G401 (cell line): ENCODE measurements at regions not wholly inside any gene's neighbourhood (a gene's known extent, or its start where the extent isn't known, plus 50 kb on each side); places are given as distances from the start of the nearest gene placed in this dataset.
"Not testable (repeated sequence)": the region's sequence is repeated elsewhere in the genome, so short reads cannot be mapped to it uniquely, and the experiment has no call there.

Experiments
- DNase-seq: peaks from one replicate; pipeline ENCODE4 v3.0.0-alpha.2; 2015; ENCODE audit warnings: low spot score
- in situ Hi-C: cut with HindIII; loops from 2 replicates; pipeline ENCODE4 v1.10.0; 2016; ENCODE audit warnings: low sequenced_read_pairs, mixed read lengths

GRCh38 chr4:82255657-82256056 is 118.1 kb downstream of the HNRNPD start:
- in situ Hi-C loops, result no loop called here
- DNase-seq, result no peak

DNA sequence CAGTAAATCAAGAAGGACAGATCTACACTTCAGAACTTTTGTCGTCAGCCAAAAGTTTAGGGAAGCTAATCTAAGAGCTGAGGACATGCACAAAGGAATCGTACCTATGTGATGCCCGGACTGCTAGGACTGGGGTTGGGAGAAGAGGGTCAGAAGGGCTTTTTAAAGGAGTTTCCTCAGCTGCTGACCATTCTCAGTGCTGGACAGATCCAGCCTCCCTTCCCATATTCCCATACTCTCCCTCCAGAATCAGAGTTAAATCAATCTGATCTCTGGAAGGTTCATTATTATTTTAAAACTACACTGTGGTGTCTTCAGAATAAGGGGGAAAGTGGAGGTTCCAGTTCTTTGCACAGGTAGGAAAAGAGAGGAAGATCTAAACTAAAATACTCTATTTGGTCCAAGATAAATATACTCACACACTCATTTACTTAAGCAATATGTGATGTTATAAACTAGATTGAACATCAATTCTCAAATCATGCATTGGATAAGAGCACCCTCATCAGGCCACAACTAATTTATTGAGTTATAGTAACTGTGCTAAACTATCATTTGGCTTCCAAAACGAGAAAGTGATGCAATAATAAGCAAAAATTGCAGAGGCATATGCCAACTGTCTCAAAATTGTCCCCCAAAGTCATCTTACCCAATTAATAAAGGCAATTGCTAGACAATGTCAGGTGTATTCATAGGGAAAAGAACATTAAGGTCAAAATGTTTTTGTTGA is 124.7 kb downstream of the HNRNPD start:
- in situ Hi-C loops, result no loop called here
- DNase-seq, result peak; percentile 8

DNA sequence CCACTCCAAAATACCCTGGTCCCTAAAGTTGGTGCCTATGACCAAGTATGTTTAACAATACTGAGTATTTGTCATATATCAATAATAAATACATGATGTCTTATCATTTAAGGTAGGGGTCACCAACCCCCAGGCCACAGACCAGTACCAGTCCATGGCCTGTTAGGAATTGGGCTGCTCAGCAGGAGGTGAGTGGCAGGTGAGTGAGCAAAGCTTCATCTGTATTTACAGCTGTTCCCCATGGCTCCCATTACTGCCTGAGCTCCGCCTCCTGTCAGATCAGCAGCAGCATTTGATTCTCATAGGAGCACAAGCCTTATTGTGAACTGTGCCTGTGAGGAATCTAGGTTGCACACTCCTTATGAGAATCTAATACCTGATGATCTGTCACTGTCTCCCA is 126.2 kb downstream of the HNRNPD start:
- no peak for DNase-seq
- in situ Hi-C loops, result no loop called here

DNA sequence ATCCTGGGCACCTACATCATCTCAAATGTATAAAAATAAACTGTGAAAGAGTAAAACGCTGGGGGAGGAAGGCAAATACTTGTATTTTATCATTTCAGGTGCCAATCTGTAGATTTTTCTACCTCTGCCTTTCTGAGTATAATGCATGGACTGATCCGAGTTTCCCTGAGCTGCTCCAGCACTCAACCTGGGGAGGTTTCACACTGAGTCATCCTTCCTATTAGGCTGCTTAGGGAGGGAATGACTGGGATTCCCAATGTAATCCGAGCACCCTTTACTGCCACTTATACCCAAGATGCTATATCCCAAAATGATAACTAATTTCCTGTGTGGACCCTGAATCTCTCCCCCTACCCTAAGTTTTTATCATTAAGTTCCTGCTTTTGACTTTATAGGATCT is 126.6 kb downstream of the HNRNPD start:
- in situ Hi-C loops, result no loop called here
- no peak for DNase-seq

- in situ Hi-C loops, result no loop called here
- no peak for DNase-seq
Observed at GRCh38 chr4:82241534-82241933, 132.3 kb downstream of the HNRNPD start.

DNA sequence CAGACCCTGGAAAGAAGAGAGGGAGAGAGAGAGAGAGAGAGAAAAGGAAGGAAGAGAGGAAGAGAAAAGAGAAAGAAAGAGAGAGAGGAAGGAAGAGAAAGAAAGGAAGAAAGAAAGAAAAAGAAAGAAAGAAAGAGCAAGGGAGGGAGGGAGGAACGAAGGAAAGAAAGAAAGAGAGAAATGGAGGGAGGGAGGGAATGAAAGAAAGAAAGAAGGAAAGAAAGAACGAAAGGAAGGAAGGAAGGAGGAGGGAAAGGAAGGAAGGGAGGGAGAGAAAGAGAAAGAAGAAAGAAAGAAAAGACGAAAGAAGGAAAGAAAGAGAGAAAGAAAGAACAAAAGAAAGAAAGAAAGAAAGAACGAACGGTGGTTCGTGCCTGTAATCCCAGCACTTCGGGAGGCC is 133.4 kb downstream of the HNRNPD start:
- no peak for DNase-seq
- in situ Hi-C loops, result no loop called here

DNA sequence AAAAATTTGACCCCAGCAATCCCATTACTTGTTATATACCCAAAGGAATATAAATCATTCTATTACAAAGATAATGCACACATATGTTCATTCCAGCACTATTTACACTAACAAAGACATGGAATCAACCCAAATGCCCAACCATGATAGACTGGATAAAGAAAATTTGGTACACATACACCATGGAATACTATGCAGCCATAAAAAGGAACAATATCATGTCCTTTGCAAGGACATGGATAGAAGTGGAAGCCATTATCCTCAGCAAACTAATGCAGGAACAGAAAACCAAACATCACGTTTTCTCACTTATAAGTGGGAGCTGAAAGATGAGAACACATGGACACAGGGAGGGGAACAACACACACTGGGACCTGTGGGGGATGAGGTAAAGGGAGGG is 136.6 kb downstream of the HNRNPD start:
- DNase-seq, in situ Hi-C loops: not testable (repeated sequence)

DNA sequence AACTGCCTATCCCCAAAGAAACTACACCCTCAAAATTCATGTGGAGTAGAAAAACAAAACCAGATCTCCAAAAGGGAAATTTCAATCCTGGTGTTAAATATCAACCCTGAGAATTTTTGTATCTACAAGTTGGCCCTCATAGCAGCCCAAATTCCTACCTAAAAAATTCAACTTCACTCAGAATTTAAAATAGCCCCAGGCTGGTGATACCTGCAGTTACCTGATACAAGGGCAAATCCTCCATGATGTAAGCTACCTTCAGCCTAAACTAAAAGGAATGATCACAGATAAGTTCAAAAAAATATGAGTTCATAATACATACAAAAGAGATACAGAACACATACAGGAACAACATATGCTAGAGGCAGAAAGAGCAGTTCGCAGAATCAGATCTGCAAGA is 138.4 kb downstream of the HNRNPD start:
- in situ Hi-C loops, result no loop called here
- no peak for DNase-seq

DNA sequence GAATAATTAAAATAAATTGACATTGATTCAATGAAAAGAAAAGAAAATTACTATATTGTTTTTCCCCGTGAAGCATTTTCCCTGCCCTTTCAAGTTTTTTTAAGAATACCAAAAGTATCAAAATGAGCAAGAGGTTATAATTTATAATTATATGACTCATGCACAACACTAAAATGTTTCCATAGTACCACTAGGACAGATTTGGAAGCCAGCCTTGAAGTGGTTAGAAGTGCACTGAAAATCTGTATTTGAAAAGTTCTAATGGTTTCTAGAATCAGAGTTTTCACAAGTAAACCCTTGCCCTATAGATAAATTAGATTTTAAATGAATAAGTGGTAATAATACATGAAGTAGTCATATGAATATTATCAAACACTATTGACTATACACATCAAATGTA is 140.9 kb downstream of the HNRNPD start:
- DNase-seq, result no peak
- in situ Hi-C loops, result no loop called here

- in situ Hi-C loops, result no loop called here
- no peak for DNase-seq
Observed at GRCh38 chr4:82231806-82232205, 142.0 kb downstream of the HNRNPD start.

- in situ Hi-C loops, result no loop called here
- no peak for DNase-seq
Observed at GRCh38 chr4:82230306-82230705, 143.5 kb downstream of the HNRNPD start.

DNA sequence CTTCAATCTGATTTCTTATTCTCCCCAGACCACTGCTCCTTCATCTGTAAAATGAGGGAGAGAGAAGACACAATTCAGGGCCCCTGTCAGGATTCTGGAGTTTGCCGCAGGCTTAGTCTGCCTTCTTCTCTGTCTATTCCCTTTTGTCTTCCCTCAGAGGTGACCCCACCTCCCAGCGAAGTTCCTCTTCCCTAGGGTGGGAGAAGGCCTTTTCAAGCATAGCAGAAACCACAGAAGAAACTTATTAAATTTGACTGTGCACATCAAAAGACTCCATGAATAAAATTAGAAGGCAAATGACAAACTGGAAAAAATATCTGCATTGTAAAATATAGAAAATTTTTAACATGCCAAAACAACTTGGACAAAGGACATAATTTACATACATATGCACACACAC is 148.8 kb downstream of the HNRNPD start:
- no peak for DNase-seq
- in situ Hi-C loops, result no loop called here

DNA sequence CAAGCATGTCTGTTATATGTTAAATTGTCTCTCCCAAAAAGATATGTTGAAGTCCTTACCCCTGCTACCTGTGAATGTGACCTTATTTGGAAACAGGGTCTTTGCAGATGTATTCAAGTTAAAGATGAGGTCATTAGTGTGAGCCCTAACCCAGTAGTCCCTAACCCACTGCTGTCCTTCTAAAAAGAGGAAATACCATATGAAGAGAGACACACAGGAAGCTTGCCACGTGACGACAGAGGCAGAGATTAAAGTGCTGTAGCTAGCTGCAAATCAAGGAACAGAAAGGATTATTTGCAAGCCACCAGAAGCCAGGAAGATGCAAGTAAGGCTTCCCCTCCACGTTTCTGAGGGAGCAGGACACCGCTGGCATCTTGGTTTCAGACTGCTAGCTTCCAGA is 150.1 kb downstream of the HNRNPD start:
- no peak for DNase-seq
- in situ Hi-C loops, result no loop called here

DNA sequence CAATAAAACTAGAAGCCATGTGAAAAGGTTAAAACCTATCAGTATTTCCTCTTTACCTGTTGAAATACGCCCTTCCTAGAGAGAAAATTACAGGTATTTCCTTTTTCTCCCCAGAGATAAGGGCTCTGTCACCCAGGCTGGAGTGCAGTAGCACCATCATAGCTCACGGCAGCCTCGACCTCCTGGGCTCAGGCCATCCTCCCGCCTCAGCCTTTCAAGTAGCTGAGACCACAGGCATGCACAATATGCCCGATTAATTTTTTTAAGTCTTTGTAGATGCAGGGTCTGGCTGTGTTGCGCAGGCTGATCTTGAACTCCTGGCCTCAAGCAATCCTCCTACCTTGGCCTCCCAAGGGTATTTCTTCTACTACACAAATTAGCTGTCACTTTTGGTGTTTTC is 154.4 kb downstream of the HNRNPD start:
- no peak for DNase-seq
- in situ Hi-C loops, result no loop called here

DNA sequence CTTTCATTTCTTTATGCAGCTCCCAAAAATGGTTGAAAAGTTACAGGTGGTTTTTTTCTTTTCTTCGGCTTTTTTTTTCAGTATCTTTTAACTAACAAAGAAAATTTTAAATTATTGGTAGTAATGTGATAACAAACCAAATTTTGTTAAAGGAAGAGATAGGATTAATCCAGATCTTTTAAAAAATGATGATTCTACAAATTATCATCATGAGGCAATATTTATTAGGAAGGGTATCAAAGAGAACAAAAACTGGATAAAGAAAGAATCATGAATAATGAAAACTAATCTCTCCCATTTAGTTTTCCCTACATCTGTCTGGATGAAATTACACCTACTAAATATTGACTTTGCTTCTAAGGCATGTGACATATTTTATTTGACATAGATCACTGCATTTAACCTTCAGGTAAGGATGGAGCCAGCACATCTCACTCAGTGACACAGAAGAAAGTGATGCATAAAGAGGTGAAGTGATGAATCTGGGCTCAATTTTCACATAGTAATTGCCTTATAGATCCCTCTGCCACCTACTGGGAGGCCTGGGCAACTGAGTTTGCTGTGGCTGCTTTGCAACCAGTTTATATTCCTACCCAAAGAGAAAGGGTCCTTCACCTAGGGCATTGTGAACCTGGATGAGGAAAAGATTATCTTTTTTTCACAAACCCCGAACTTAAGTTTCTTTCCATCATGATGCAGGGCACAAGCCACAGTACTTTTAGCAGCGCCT is 155.6 kb downstream of the HNRNPD start:
- in situ Hi-C loops, result no loop called here
- peak; percentile 4 for DNase-seq

DNA sequence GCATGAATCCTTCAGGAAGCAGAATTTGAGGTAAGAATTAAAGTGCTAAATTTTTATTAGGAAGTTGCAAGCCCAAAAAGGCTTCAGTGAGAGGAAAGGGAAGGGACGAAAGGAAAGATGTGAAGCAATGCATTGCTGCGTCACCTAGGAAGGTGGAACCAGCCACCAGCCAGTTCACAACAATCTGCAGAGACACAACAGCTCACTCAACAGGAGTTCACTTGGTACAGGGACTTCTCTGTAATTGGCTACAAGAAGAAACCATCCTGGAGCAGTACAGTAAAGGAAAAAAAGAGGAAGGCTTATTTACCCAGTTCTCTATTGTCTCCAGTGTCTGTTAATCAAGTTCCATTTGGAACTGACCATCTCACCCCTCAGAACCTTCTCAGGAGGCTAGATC is 157.6 kb downstream of the HNRNPD start:
- in situ Hi-C loops, result no loop called here
- DNase-seq, result no peak

GRCh38 chr4:82215800-82216199 is 158.0 kb downstream of the HNRNPD start:
- DNase-seq, result no peak
- in situ Hi-C loops, result no loop called here

GRCh38 chr4:82215039-82215438 is 158.8 kb downstream of the HNRNPD start:
- DNase-seq, result no peak
- in situ Hi-C loops, result no loop called here

DNA sequence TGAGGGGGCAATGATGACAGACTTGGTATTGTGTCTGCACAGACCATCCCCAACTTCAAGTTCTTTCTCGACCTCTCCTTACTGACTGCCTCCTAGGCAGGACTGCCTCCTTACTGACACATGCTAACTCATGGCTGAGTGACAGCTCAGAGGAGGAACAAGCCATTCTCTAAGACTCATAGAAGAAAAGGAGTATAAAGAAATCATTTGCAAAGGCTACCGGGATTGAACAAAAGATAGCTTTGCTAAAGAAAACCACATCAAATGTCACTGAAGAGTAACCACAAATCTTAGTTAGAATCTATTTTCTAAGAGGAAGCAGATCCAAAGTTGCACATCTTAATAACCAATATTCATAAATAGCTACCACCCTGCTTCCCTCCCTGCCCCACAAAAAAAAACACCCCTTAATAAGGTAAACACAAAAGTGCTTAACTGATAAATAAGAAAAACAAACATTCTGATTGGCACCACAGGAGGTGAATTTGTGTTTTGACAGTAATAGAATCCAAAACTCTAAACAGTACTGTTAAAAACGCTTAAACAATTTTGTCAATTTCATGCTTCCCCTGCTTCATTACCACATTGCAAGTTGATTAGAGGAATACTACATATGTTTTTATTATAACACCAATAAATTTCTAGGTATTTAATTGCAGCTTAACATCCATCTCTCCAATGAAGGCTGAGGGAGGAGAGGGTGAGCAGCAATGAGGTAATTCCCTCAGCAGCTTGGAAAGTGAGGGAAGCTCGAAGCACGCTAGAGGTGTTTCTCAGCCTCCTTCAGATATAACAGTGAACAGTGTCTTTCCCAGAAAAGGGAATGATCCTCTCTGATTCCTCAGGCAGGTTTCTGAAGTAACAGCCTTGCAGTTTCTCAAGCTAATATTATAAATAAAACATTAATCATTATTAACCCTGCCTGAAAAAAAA is 160.0 kb downstream of the HNRNPD start:
- DNase-seq, result no peak
- in situ Hi-C loops, result no loop called here
